CD14-positive monocyte (primary cell): ENCODE measurements at regions not wholly inside any gene's neighbourhood (a gene's known extent, or its start where the extent isn't known, plus 50 kb on each side); places are given as distances from the start of the nearest gene placed in this dataset.

Experiments used
- DNase-seq, 3 donors: peaks; one replicate each; pipeline ENCODE4 v3.0.0-alpha.2; 2011 to 2022
- H2AFZ ChIP-seq: 2 replicates; pipeline ENCODE4 v1.6.0; 2012; ENCODE audit warnings: mild to moderate bottlenecking, low read depth, low read length, inconsistent platforms; ENCODE audit not compliant: insufficient read depth, poor library complexity, severe bottlenecking
- H3K27ac ChIP-seq, 2 donors: 1 replicate in 1 of 2; 2 replicates in 1 of 2; pipeline ENCODE4 v1.5.1; 2012 to 2013; ENCODE audit warnings: low read length in 2 of 2, control low read depth in 1 of 2, inconsistent platforms in 1 of 2, low read depth in 1 of 2, mild to moderate bottlenecking in 1 of 2
- H3K27me3 ChIP-seq, 2 donors: one replicate each; pipeline versions ENCODE4 v1.6.0 to v1.6.1; 2011 to 2013; ENCODE audit warnings: low read length in 2 of 2; ENCODE audit not compliant: control insufficient read depth in 2 of 2, insufficient read depth in 2 of 2
- H3K36me3 ChIP-seq, 2 donors: replicated peaks in 1 of 2; 1 replicate in 1 of 2; 2 replicates in 1 of 2; pipeline versions ENCODE4 v1.5.1 to v1.6.1; 2012 to 2013; ENCODE audit warnings: low read length in 2 of 2, control low read depth in 1 of 2, inconsistent platforms in 1 of 2, mild to moderate bottlenecking in 1 of 2; ENCODE audit not compliant: insufficient read depth in 2 of 2, control insufficient read depth in 1 of 2
- H3K4me1 ChIP-seq, 2 donors: 1 replicate in 1 of 2; 2 replicates in 1 of 2; pipeline versions ENCODE4 v1.5.1 to v1.6.1; 2012 to 2013; ENCODE audit warnings: low read length in 2 of 2, control low read depth in 1 of 2, inconsistent platforms in 1 of 2, mild to moderate bottlenecking in 1 of 2, moderate library complexity in 1 of 2; ENCODE audit not compliant: insufficient read depth in 2 of 2, control insufficient read depth in 1 of 2
- H3K4me2 ChIP-seq: replicated peaks from 2 replicates; pipeline ENCODE3; 2012; ENCODE audit warnings: low read length, moderate library complexity, mild to moderate bottlenecking; ENCODE audit not compliant: poor library complexity, severe bottlenecking; ENCODE audit errors: extremely low read depth
- H3K4me3 ChIP-seq, 3 experiments: fragments of 200-600 bp in 1 of 3; sonication (generic) in 1 of 3; replicated peaks in 1 of 3; 1 replicate in 2 of 3; 2 replicates in 1 of 3; pipeline ENCODE4 v1.5.1; 2011 to 2013; ENCODE audit warnings: low read length in 3 of 3, mild to moderate bottlenecking in 3 of 3, control low read depth in 2 of 3, low read depth in 2 of 3, inconsistent platforms in 1 of 3, moderate library complexity in 1 of 3
- H3K79me2 ChIP-seq: 2 replicates; pipeline ENCODE4 v1.6.0; 2012; ENCODE audit warnings: mild to moderate bottlenecking, control low read depth, inconsistent platforms, low read length, moderate library complexity; ENCODE audit not compliant: insufficient read depth
- H3K9ac ChIP-seq: 2 replicates; pipeline ENCODE4 v1.6.0; 2017; ENCODE audit warnings: low read length, mild to moderate bottlenecking; ENCODE audit not compliant: insufficient read depth, poor library complexity, severe bottlenecking
- H3K9me3 ChIP-seq, 2 donors: replicated peaks in 1 of 2; 1 replicate in 1 of 2; 2 replicates in 1 of 2; pipeline versions ENCODE4 v1.5.1 to v1.6.1; 2012 to 2013; ENCODE audit warnings: low read length in 2 of 2, control low read depth in 1 of 2; ENCODE audit not compliant: control insufficient read depth in 1 of 2, insufficient read depth in 1 of 2
- H4K20me1 ChIP-seq: 2 replicates; pipeline ENCODE4 v1.6.0; 2012; ENCODE audit warnings: mild to moderate bottlenecking, low read length, control low read depth, moderate library complexity; ENCODE audit not compliant: insufficient read depth
- H3K27ac Mint-ChIP-seq, 7 donors: one replicate each; pipeline ENCODE4 v1.8.0; 2020; ENCODE audit warnings: mild to moderate bottlenecking in 7 of 7, mixed read lengths in 7 of 7, moderate library complexity in 6 of 7, inconsistent platforms in 2 of 7
- H3K27me3 Mint-ChIP-seq, 3 donors: one replicate each; pipeline ENCODE4 v1.8.0; 2021 to 2022; ENCODE audit warnings: low read depth in 3 of 3, mild to moderate bottlenecking in 3 of 3, mixed read lengths in 3 of 3, moderate library complexity in 3 of 3, inconsistent platforms in 1 of 3
- H3K36me3 Mint-ChIP-seq, 2 donors: one replicate each; pipeline ENCODE4 v1.8.0; 2020; ENCODE audit warnings: mixed read lengths in 2 of 2, inconsistent platforms in 1 of 2, mild to moderate bottlenecking in 1 of 2
- H3K4me1 Mint-ChIP-seq: one replicate; pipeline ENCODE4 v1.8.0; 2020; ENCODE audit warnings: mild to moderate bottlenecking, mixed read lengths
- H3K4me3 Mint-ChIP-seq, 2 donors: one replicate each; pipeline ENCODE4 v1.8.0; 2020; ENCODE audit warnings: mild to moderate bottlenecking in 2 of 2, mixed read lengths in 2 of 2, moderate library complexity in 1 of 2
- H3K9me3 Mint-ChIP-seq, 7 donors: one replicate each; pipeline ENCODE4 v1.8.0; 2020 to 2022; ENCODE audit warnings: mixed read lengths in 7 of 7, mild to moderate bottlenecking in 6 of 7, moderate library complexity in 6 of 7, inconsistent platforms in 2 of 7
- CTCF ChIP-seq: fragments of 200-600 bp; IDR thresholded peaks from one replicate; pipeline ENCODE4 v1.8.0; 2022; ENCODE audit warnings: antibody characterized with exemption, mild to moderate bottlenecking
- WGBS: methylation state at CpG from one replicate; pipeline ENCODE4 v1.1.5; 2013; ENCODE audit warnings: missing lambda C conversion rate; ENCODE audit not compliant: insufficient coverage; 5-methylcytosine and 5-hydroxymethylcytosine counted together
- intact Hi-C, 2 donors: fragments of 100-400 bp; cut with micrococcal nuclease; formaldehyde crosslinking; loops; one replicate each; pipeline versions ENCODE4 v1.15.0 to v1.15.1; 2023

DNA sequence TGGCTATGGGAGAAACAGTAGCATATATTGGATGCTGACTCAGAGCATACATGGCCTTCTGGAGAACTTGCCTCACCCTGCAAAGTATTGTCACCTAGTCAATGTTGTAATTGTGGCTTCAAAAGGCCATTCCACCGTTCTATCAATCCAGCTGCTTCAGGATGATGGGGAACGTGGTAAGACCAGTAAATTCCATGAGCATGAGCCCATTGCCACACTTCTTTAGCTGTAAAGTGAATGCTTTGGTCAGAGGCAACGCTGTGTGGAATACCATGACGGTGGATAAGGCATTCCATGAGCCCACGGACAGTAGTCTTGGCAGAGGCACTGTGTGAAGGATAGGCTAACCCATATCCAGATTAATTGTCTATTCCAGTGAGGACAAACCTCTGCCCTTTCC, 1300.1 kb upstream of the ACVR2A start:
- Histone ChIP-seq H4K20me1 (no peaks in the 10 kb centered on the region), H3K4me3 (no peak overlapping the region), H3K9ac (no peak overlapping the region), H3K4me2 (no peak overlapping the region), H2AFZ (no peak overlapping the region), H3K27me3 (no peaks in the 10 kb centered on the region), H3K9me3 (peaks cover 0 to 5% of the 10 kb centered on the region in 2 donors), H3K4me1 (no peaks in the 10 kb centered on the region), H3K36me3 (no peaks in the 10 kb centered on the region), H3K79me2 (no peaks in the 10 kb centered on the region), H3K27ac (no peak overlapping the region)
- Mint-ChIP-seq H3K27me3 (no peaks in the 10 kb centered on the region), H3K4me3 (no peak overlapping the region), H3K27ac (no peak overlapping the region), H3K36me3 (no peaks in the 10 kb centered on the region), H3K9me3 (peaks cover 0 to 7% (median 3%) of the 10 kb centered on the region in 7 donors), H3K4me1 (no peaks in the 10 kb centered on the region)
- DNase-seq = no peak
- WGBS = 84% methylated on average over 4 of the region's 5 CpGs
- no peak for TF ChIP-seq CTCF
- intact Hi-C loops = no loop called here

GRCh38 chr2:146541896-146542295, 1302.9 kb upstream of the ACVR2A start:
- H4K20me1 ChIP-seq = no peaks in the 10 kb centered on the region
- no peak for DNase-seq
- H3K27ac ChIP-seq = no peak overlapping the region
- H3K79me2 ChIP-seq = no peaks in the 10 kb centered on the region
- H3K4me3 ChIP-seq = no peak overlapping the region
- H3K9me3 ChIP-seq = peaks cover 0 to under 1% of the 10 kb centered on the region in 2 donors
- no peaks in the 10 kb centered on the region for H3K36me3 Mint-ChIP-seq
- H3K4me3 Mint-ChIP-seq = no peak overlapping the region
- H3K27ac Mint-ChIP-seq = no peak overlapping the region
- H2AFZ ChIP-seq = no peak overlapping the region
- H3K4me1 Mint-ChIP-seq = no peaks in the 10 kb centered on the region
- WGBS = no CpG with 5 or more reads among the region's 1 CpG
- H3K4me1 ChIP-seq = no peaks in the 10 kb centered on the region
- H3K9me3 Mint-ChIP-seq = peaks cover 0 to 10% (median 6%) of the 10 kb centered on the region in 7 donors
- no peaks in the 10 kb centered on the region for H3K27me3 Mint-ChIP-seq
- no peak overlapping the region for H3K9ac ChIP-seq
- intact Hi-C loops = no loop called here
- no peak for TF ChIP-seq CTCF
- H3K36me3 ChIP-seq = no peaks in the 10 kb centered on the region
- no peaks in the 10 kb centered on the region for H3K27me3 ChIP-seq
- no peak overlapping the region for H3K4me2 ChIP-seq
